Retinal pigment epithelial cell (primary cell): ENCODE measurements at regions not wholly inside any gene's neighbourhood (a gene's known extent, or its start where the extent isn't known, plus 50 kb on each side); places are given as distances from the start of the nearest gene placed in this dataset.

Experiments
- DNase-seq: peaks from one replicate; pipeline ENCODE4 v3.0.0-alpha.2; 2010; ENCODE audit warnings: low read depth
- H3K4me3 ChIP-seq: 2 replicates; pipeline ENCODE4 v1.5.1; 2011; ENCODE audit warnings: mild to moderate bottlenecking, low read length, control low read depth, moderate library complexity
- CTCF ChIP-seq: conservative IDR thresholded peaks from 2 replicates; pipeline ENCODE4 v1.5.1; 2011; ENCODE audit warnings: low read depth, low read length, control low read depth, inconsistent platforms

DNA sequence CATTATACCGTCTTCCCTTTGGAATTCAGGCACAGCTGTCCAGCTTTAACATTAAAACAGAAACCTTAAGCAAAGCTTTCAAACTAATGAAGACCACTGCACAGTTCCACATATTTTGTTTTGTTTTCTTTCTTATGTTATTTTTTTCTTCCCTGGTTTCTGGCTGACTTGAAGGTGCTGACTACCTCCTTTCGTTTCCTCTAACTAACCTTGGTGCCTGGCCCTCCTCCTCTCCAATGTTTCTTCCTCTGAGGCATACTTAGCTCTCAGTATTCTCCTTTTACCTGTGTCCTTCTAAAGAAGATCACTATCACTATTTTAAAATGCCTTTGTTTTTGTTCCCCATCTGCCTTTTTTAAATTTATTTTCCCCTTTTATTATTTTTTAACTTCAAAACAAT is 433.3 kb upstream of the SPHKAP start:
- no peak for DNase-seq
- H3K4me3 ChIP-seq = no peak overlapping the region
- TF ChIP-seq CTCF = no peak

GRCh38 chr2:228613133-228613850 is 431.8 kb upstream of the SPHKAP start:
- no peak for TF ChIP-seq CTCF
- peak; percentile 96 for DNase-seq
- H3K4me3 ChIP-seq = no peak overlapping the region

DNA sequence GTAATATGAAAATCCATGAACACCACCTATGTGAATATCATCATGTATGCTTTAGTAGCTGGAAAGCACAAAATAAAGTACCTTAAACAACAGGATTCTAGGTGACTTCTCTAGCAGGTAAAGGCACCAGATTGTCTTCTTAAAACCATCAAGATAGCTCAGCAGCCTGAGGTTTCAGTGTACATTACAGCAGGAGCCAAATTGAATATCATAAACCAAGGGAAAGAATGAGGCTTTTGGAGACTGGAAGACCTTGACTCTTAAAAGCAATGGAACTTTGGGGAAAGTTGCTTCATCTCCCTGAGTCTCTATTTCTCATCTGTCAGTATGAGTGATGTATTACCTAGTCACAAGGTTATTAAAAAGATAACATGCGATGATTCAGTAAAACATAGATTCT is 429.7 kb upstream of the SPHKAP start:
- DNase-seq = no peak
- no peak for TF ChIP-seq CTCF
- H3K4me3 ChIP-seq = no peak overlapping the region

GRCh38 chr2:228602288-228602687 is 420.8 kb upstream of the SPHKAP start:
- H3K4me3 ChIP-seq = no peak overlapping the region
- TF ChIP-seq CTCF = no peak
- no peak for DNase-seq

DNA sequence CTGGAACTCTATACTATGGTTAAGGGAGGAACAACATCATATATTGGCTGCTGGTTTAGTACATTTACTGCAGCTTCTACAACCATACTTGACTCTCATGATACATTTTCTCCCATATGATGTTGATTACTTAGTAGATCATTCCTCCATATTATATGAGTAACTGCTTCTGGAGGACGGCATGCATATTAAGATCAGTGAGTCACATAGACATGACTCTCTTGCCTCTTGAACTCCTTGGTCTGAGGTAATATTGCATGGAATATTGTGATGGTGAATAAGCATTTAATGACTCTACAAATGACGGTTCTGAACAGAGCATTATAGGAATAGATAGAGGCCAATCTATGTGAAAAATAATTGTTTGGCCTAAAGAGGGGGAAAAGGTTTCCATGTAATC is 418.8 kb upstream of the SPHKAP start:
- no peak for TF ChIP-seq CTCF
- no peak overlapping the region for H3K4me3 ChIP-seq

GRCh38 chr2:228599781-228600180 is 418.3 kb upstream of the SPHKAP start:
- no peak for DNase-seq
- no peak overlapping the region for H3K4me3 ChIP-seq
- TF ChIP-seq CTCF = no peak

More for the DNA sequence above, 418.8 kb upstream of the SPHKAP start:
- DNase-seq = peak; percentile 34

DNA sequence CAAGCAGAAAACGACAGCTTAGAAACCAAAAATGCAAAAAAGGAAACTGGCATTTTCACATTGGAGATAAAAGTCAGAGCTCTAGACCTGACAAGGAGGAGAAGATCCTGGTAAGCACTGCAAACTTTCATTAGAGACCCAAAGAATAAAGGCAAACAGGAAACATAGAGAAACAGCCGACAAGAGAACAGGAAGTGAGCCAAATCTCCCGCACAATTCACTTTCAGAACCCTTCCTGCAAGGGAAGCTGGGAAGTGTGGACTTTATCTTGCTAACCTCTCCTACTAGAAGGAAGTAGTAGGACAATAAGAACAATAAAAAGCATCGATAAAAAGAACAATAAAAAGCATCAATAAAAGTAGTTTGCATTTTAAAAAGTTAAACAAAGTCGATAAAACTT is 417.8 kb upstream of the SPHKAP start:
- DNase-seq = no peak
- no peak for TF ChIP-seq CTCF
- no peak overlapping the region for H3K4me3 ChIP-seq
